ENCODE measurements at regions not wholly inside any gene's neighbourhood (a gene's known extent, or its start where the extent isn't known, plus 50 kb on each side); places are given as distances from the start of the nearest gene placed in this dataset.

GRCh38 chr7:106517508-106517907 is 143.4 kb downstream of the CCDC71L start:
- Mint-ChIP-seq H3K4me1 (peaks cover 2% of the 10 kb centered on the region), H3K27me3 (ENCODE audit: low read depth in 3 of 3) (peaks cover 3 to 10% (median 6%) of the 10 kb centered on the region in 3 donors), H3K27ac (no peak overlapping the region), H3K4me3 (no peak overlapping the region), H3K36me3 (no peaks in the 10 kb centered on the region), H3K9me3 (peaks cover 0 to 2% (median 0%) of the 10 kb centered on the region in 7 donors)
- Histone ChIP-seq H3K27ac (ENCODE audit: low read depth in 1 of 2, low read length in 2 of 2) (no peak overlapping the region), H3K4me1 (ENCODE audit: control insufficient read depth in 1 of 2, insufficient read depth in 2 of 2, low read length in 2 of 2) (no peaks in the 10 kb centered on the region), H3K4me2 (replicated peaks; ENCODE audit: extremely low read depth, low read length, poor library complexity, severe bottlenecking) (no peak overlapping the region), H2AFZ (ENCODE audit: insufficient read depth, low read depth, low read length, poor library complexity, severe bottlenecking) (no peak overlapping the region), H4K20me1 (ENCODE audit: insufficient read depth, low read length) (no peaks in the 10 kb centered on the region), H3K79me2 (ENCODE audit: insufficient read depth, low read length) (no peaks in the 10 kb centered on the region), H3K9me3 (replicated peaks in 1 of 2; ENCODE audit: control insufficient read depth in 1 of 2, insufficient read depth in 1 of 2, low read length in 2 of 2) (no peaks in the 10 kb centered on the region), H3K4me3 (replicated peaks in 1 of 3; ENCODE audit: low read depth in 2 of 3, low read length in 3 of 3) (no peak overlapping the region), H3K9ac (ENCODE audit: insufficient read depth, low read length, poor library complexity, severe bottlenecking) (no peak overlapping the region), H3K27me3 (ENCODE audit: control insufficient read depth in 2 of 2, insufficient read depth in 2 of 2, low read length in 2 of 2) (no peaks in the 10 kb centered on the region), H3K36me3 (replicated peaks in 1 of 2; ENCODE audit: control insufficient read depth in 1 of 2, insufficient read depth in 2 of 2, low read length in 2 of 2) (no peaks in the 10 kb centered on the region)
- no peak for DNase-seq
- WGBS (ENCODE audit: insufficient coverage): no CpG with 5 or more reads among the region's 4 CpGs
- intact Hi-C loops (cut with micrococcal nuclease): no loop called here
- TF ChIP-seq CTCF (IDR thresholded peaks at IDR 0.05): no peak

GRCh38 chr7:106515321-106515720 is 145.6 kb downstream of the CCDC71L start:
- peaks cover 2% of the 10 kb centered on the region for H3K4me1 Mint-ChIP-seq
- H3K36me3 ChIP-seq (replicated peaks in 1 of 2; ENCODE audit: control insufficient read depth in 1 of 2, insufficient read depth in 2 of 2, low read length in 2 of 2): no peaks in the 10 kb centered on the region
- peaks cover 3 to 10% (median 3%) of the 10 kb centered on the region in 3 donors for H3K27me3 Mint-ChIP-seq (ENCODE audit: low read depth in 3 of 3)
- H3K27ac Mint-ChIP-seq: no peak overlapping the region
- no peaks in the 10 kb centered on the region for H3K9me3 ChIP-seq (replicated peaks in 1 of 2; ENCODE audit: control insufficient read depth in 1 of 2, insufficient read depth in 1 of 2, low read length in 2 of 2)
- no peak for DNase-seq
- H2AFZ ChIP-seq (ENCODE audit: insufficient read depth, low read depth, low read length, poor library complexity, severe bottlenecking): no peak overlapping the region
- no peak for TF ChIP-seq CTCF (IDR thresholded peaks at IDR 0.05)
- H3K27me3 ChIP-seq (ENCODE audit: control insufficient read depth in 2 of 2, insufficient read depth in 2 of 2, low read length in 2 of 2): peaks cover 0 to 2% of the 10 kb centered on the region in 2 donors
- H3K4me3 ChIP-seq (replicated peaks in 1 of 3; ENCODE audit: low read depth in 2 of 3, low read length in 3 of 3): no peak overlapping the region
- no peak overlapping the region for H3K4me3 Mint-ChIP-seq
- intact Hi-C loops (cut with micrococcal nuclease): no loop called here
- peaks cover 0 to 2% (median 0%) of the 10 kb centered on the region in 7 donors for H3K9me3 Mint-ChIP-seq
- H3K9ac ChIP-seq (ENCODE audit: insufficient read depth, low read length, poor library complexity, severe bottlenecking): no peak overlapping the region
- no peak overlapping the region for H3K4me2 ChIP-seq (replicated peaks; ENCODE audit: extremely low read depth, low read length, poor library complexity, severe bottlenecking)
- no peaks in the 10 kb centered on the region for H3K4me1 ChIP-seq (ENCODE audit: control insufficient read depth in 1 of 2, insufficient read depth in 2 of 2, low read length in 2 of 2)
- H3K79me2 ChIP-seq (ENCODE audit: insufficient read depth, low read length): no peaks in the 10 kb centered on the region
- H3K36me3 Mint-ChIP-seq: no peaks in the 10 kb centered on the region
- no peaks in the 10 kb centered on the region for H4K20me1 ChIP-seq (ENCODE audit: insufficient read depth, low read length)
- H3K27ac ChIP-seq (ENCODE audit: low read depth in 1 of 2, low read length in 2 of 2): no peak overlapping the region
- WGBS (ENCODE audit: insufficient coverage): no CpG with 5 or more reads among the region's 3 CpGs
